ENCODE measurements at regions not wholly inside any gene's neighbourhood (a gene's known extent, or its start where the extent isn't known, plus 50 kb on each side); places are given as distances from the start of the nearest gene placed in this dataset.
A peak's percentile ranks its signal among the peaks of the same experiment; 100 is the strongest.
"Not testable (repeated sequence)": the region's sequence is repeated elsewhere in the genome, so short reads cannot be mapped to it uniquely, and the experiment has no call there.

GRCh38 chr10:5291501-5292195 is 73.1 kb upstream of the UCN3 start:
- no peaks in the 10 kb centered on the region for H3K27me3 Mint-ChIP-seq
- peak overlapping the region; percentile 99 for H3K27ac Mint-ChIP-seq
- H3K36me3 Mint-ChIP-seq (ENCODE audit: low read depth) = peaks cover 7% of the 10 kb centered on the region
- DNase-seq (peak in 2 of 3 donors; percentile 47 to 58), ATAC-seq (peak; percentile 83)
- H3K9me3 ChIP-seq (ENCODE audit: control insufficient read depth, low read length, poor library complexity, severe bottlenecking) = no peaks in the 10 kb centered on the region
- peak overlapping the region; percentile 97 for H3K4me3 Mint-ChIP-seq
- H3K4me1 Mint-ChIP-seq = peaks cover 59% of the 10 kb centered on the region

- H3K36me3 Mint-ChIP-seq (ENCODE audit: low read depth) = peaks cover 3% of the 10 kb centered on the region
- peak overlapping the region; percentile 97 for H3K4me3 Mint-ChIP-seq
- peaks cover 60% of the 10 kb centered on the region for H3K4me1 Mint-ChIP-seq
- no peaks in the 10 kb centered on the region for H3K27me3 Mint-ChIP-seq
- H3K9me3 ChIP-seq (ENCODE audit: control insufficient read depth, low read length, poor library complexity, severe bottlenecking) = no peaks in the 10 kb centered on the region
- DNase-seq (peak in 2 of 3 donors; percentile 12 to 25), ATAC-seq (peak; percentile 37)
- peak overlapping the region; percentile 99 for H3K27ac Mint-ChIP-seq
These were observed 72.5 kb upstream of the UCN3 start for GRCh38 chr10:5292196-5292735.

GRCh38 chr10:5292970-5293369 is 71.8 kb upstream of the UCN3 start:
- H3K36me3 Mint-ChIP-seq (ENCODE audit: low read depth) = not testable (repeated sequence)
- peak overlapping the region; percentile 99 for H3K27ac Mint-ChIP-seq

GRCh38 chr10:5293691-5294550 is 70.8 kb upstream of the UCN3 start:
- peaks cover 3% of the 10 kb centered on the region for H3K36me3 Mint-ChIP-seq (ENCODE audit: low read depth)
- no peaks in the 10 kb centered on the region for H3K27me3 Mint-ChIP-seq
- no peaks in the 10 kb centered on the region for H3K9me3 ChIP-seq (ENCODE audit: control insufficient read depth, low read length, poor library complexity, severe bottlenecking)
- ATAC-seq (peak; percentile 52), DNase-seq (peak; percentile 48 to 70 (median 51))
- peak overlapping the region; percentile 97 for H3K4me3 Mint-ChIP-seq
- H3K27ac Mint-ChIP-seq = peak overlapping the region; percentile 99
- peaks cover 69% of the 10 kb centered on the region for H3K4me1 Mint-ChIP-seq

More at GRCh38 chr10:5292970-5293369, 71.8 kb upstream of the UCN3 start:
- DNase-seq; H3K9me3 ChIP-seq (ENCODE audit: control insufficient read depth, low read length, poor library complexity, severe bottlenecking); ATAC-seq; H3K27me3 Mint-ChIP-seq: not testable (repeated sequence)
- H3K4me3 Mint-ChIP-seq = peak overlapping the region; percentile 97
- peaks cover 65% of the 10 kb centered on the region for H3K4me1 Mint-ChIP-seq

GRCh38 chr10:5297466-5297865 is 67.3 kb upstream of the UCN3 start:
- ATAC-seq (peak; percentile 19), DNase-seq (no peak)
- Mint-ChIP-seq H3K27ac (peak overlapping the region; percentile 85), H3K27me3 (no peaks in the 10 kb centered on the region), H3K36me3 (ENCODE audit: low read depth) (peaks cover 2% of the 10 kb centered on the region), H3K4me1 (peaks cover 55% of the 10 kb centered on the region), H3K4me3 (peak overlapping the region; percentile 56)
- no peaks in the 10 kb centered on the region for H3K9me3 ChIP-seq (ENCODE audit: control insufficient read depth, low read length, poor library complexity, severe bottlenecking)

GRCh38 chr10:5297996-5298395 is 66.8 kb upstream of the UCN3 start:
- peaks cover 2% of the 10 kb centered on the region for H3K36me3 Mint-ChIP-seq (ENCODE audit: low read depth)
- H3K4me3 Mint-ChIP-seq = peak overlapping the region; percentile 56
- no peak for ATAC-seq
- peak overlapping the region; percentile 85 for H3K27ac Mint-ChIP-seq
- peaks cover 52% of the 10 kb centered on the region for H3K4me1 Mint-ChIP-seq
- no peaks in the 10 kb centered on the region for H3K27me3 Mint-ChIP-seq
- DNase-seq = no peak
- no peaks in the 10 kb centered on the region for H3K9me3 ChIP-seq (ENCODE audit: control insufficient read depth, low read length, poor library complexity, severe bottlenecking)

- Mint-ChIP-seq H3K27ac (no peak overlapping the region), H3K4me3 (no peak overlapping the region), H3K4me1 (peaks cover 38% of the 10 kb centered on the region), H3K27me3 (no peaks in the 10 kb centered on the region), H3K36me3 (ENCODE audit: low read depth) (peaks cover 6% of the 10 kb centered on the region)
- ATAC-seq (no peak), DNase-seq (no peak)
- no peaks in the 10 kb centered on the region for H3K9me3 ChIP-seq (ENCODE audit: control insufficient read depth, low read length, poor library complexity, severe bottlenecking)
These were observed 64.8 kb upstream of the UCN3 start for GRCh38 chr10:5299950-5300349.

GRCh38 chr10:5303504-5303903 is 61.3 kb upstream of the UCN3 start:
- peaks cover 8% of the 10 kb centered on the region for H3K4me1 Mint-ChIP-seq

GRCh38 chr10:5305374-5305773 is 59.4 kb upstream of the UCN3 start:
- H3K9me3 ChIP-seq (ENCODE audit: control insufficient read depth, low read length, poor library complexity, severe bottlenecking) = no peaks in the 10 kb centered on the region
- Mint-ChIP-seq H3K4me1 (peaks cover 5% of the 10 kb centered on the region), H3K27ac (no peak overlapping the region), H3K36me3 (ENCODE audit: low read depth) (peaks cover 6% of the 10 kb centered on the region), H3K4me3 (no peak overlapping the region), H3K27me3 (no peaks in the 10 kb centered on the region)
- no peak for ATAC-seq
- DNase-seq = no peak

More at GRCh38 chr10:5303504-5303903, 61.3 kb upstream of the UCN3 start:
- Mint-ChIP-seq H3K27ac (no peak overlapping the region), H3K4me3 (no peak overlapping the region), H3K27me3 (no peaks in the 10 kb centered on the region), H3K36me3 (ENCODE audit: low read depth) (peaks cover 6% of the 10 kb centered on the region)
- ATAC-seq (no peak), DNase-seq (no peak)
- no peaks in the 10 kb centered on the region for H3K9me3 ChIP-seq (ENCODE audit: control insufficient read depth, low read length, poor library complexity, severe bottlenecking)

- peaks cover 7% of the 10 kb centered on the region for H3K4me1 Mint-ChIP-seq
- H3K36me3 Mint-ChIP-seq (ENCODE audit: low read depth) = no peaks in the 10 kb centered on the region
- H3K27ac Mint-ChIP-seq = no peak overlapping the region
- ATAC-seq = no peak
- DNase-seq = no peak
- H3K4me3 Mint-ChIP-seq = no peak overlapping the region
- no peaks in the 10 kb centered on the region for H3K9me3 ChIP-seq (ENCODE audit: control insufficient read depth, low read length, poor library complexity, severe bottlenecking)
- H3K27me3 Mint-ChIP-seq = no peaks in the 10 kb centered on the region
These were observed 53.9 kb upstream of the UCN3 start for GRCh38 chr10:5310914-5311313.

- Mint-ChIP-seq H3K27me3 (no peaks in the 10 kb centered on the region), H3K27ac (no peak overlapping the region), H3K36me3 (ENCODE audit: low read depth) (no peaks in the 10 kb centered on the region), H3K4me3 (no peak overlapping the region), H3K4me1 (peaks cover 7% of the 10 kb centered on the region)
- ATAC-seq (no peak), DNase-seq (no peak)
- H3K9me3 ChIP-seq (ENCODE audit: control insufficient read depth, low read length, poor library complexity, severe bottlenecking) = no peaks in the 10 kb centered on the region
These were observed 53.1 kb upstream of the UCN3 start for GRCh38 chr10:5311617-5312016.

- no peak overlapping the region for H3K27ac Mint-ChIP-seq
- DNase-seq (no peak), ATAC-seq (no peak)
- H3K9me3 ChIP-seq (ENCODE audit: control insufficient read depth, low read length, poor library complexity, severe bottlenecking) = no peaks in the 10 kb centered on the region
- no peaks in the 10 kb centered on the region for H3K27me3 Mint-ChIP-seq
- H3K36me3 Mint-ChIP-seq (ENCODE audit: low read depth) = no peaks in the 10 kb centered on the region
- H3K4me1 Mint-ChIP-seq = peaks cover 27% of the 10 kb centered on the region
- no peak overlapping the region for H3K4me3 Mint-ChIP-seq
These were observed 49.9 kb upstream of the UCN3 start for GRCh38 chr10:5314840-5315239.
